GM12891 (cell line): ENCODE measurements at regions not wholly inside any gene's neighbourhood (a gene's known extent, or its start where the extent isn't known, plus 50 kb on each side); places are given as distances from the start of the nearest gene placed in this dataset.

Source experiments
- PAX5 ChIP-seq: IDR thresholded peaks from 2 replicates; pipeline ENCODE4 v1.6.1; 2011; ENCODE audit warnings: low read length, moderate library complexity, mild to moderate bottlenecking; ENCODE audit not compliant: insufficient read depth, severe bottlenecking
- POLR2A ChIP-seq: IDR thresholded peaks from 2 replicates; pipeline ENCODE4 v1.6.1; 2011; ENCODE audit warnings: low read depth, low read length, control low read depth
- POLR2AphosphoS5 ChIP-seq: IDR thresholded peaks from 2 replicates; pipeline ENCODE4 v1.6.1; 2011; ENCODE audit warnings: low read depth, low read length, control low read depth
- POU2F2 ChIP-seq: IDR thresholded peaks from 2 replicates; pipeline ENCODE4 v1.6.1; 2011; ENCODE audit warnings: low read depth, mild to moderate bottlenecking, control low read depth, low read length, moderate library complexity
- SPI1 ChIP-seq: IDR thresholded peaks from 2 replicates; pipeline ENCODE4 v1.6.1; 2011; ENCODE audit warnings: low read depth, low read length, control low read depth
- TAF1 ChIP-seq: IDR thresholded peaks from 2 replicates; pipeline ENCODE4 v1.6.1; 2011; ENCODE audit warnings: low read depth, low read length, control low read depth

DNA sequence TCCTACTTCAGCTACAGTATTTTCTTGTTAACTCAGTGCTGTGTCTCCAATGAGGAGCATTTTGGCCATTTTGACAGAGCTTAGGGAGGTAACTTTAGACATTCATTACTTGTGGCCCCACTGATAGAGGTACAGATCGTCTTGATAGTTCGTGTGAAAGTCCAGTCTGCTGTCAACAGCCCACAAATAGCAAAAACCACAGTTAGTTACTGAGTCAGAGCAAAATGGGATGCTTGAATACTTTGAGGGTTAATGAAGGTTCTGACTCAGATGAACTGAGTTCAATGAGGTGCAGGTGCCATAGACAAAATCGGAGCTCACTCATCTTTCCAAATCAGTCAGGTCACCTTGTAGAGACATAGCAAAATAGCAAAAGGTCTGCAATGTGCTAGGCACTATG is 163.1 kb upstream of the TLE4 start:
- TF ChIP-seq POLR2A (no peak), POLR2AphosphoS5 (no peak), TAF1 (no peak), SPI1 (no peak), PAX5 (no peak), POU2F2 (no peak)
